Colonic mucosa (tissue), 4 donors: ENCODE measurements at regions not wholly inside any gene's neighbourhood (a gene's known extent, or its start where the extent isn't known, plus 50 kb on each side); places are given as distances from the start of the nearest gene placed in this dataset.

Experiments
- DNase-seq: peaks from one replicate; pipeline ENCODE4 v3.0.0-alpha.2; 2020
- H3K27ac ChIP-seq: fragments of 200-600 bp; one replicate; pipeline ENCODE4 v1.8.0; 2021
- H3K27me3 ChIP-seq: fragments of 200-600 bp; one replicate; pipeline ENCODE4 v1.8.0; 2021
- H3K36me3 ChIP-seq: fragments of 200-600 bp; one replicate; pipeline ENCODE4 v1.8.0; 2021
- H3K4me1 ChIP-seq: fragments of 200-600 bp; one replicate; pipeline ENCODE4 v1.8.0; 2021; ENCODE audit warnings: mild to moderate bottlenecking
- H3K4me3 ChIP-seq: fragments of 200-600 bp; one replicate; pipeline ENCODE4 v1.8.0; 2021
- H3K9ac ChIP-seq, 2 donors: one replicate each; pipeline ENCODE4 v1.7.0; 2013; ENCODE audit warnings: control low read depth in 2 of 2, low read depth in 2 of 2, low read length in 2 of 2
- H3K9me3 ChIP-seq: fragments of 200-600 bp; one replicate; pipeline ENCODE4 v1.8.0; 2021
- CTCF ChIP-seq: fragments of 200-600 bp; IDR thresholded peaks from one replicate; pipeline ENCODE4 v1.8.0; 2022; ENCODE audit warnings: antibody characterized with exemption, mild to moderate bottlenecking
- intact Hi-C: fragments of 100-400 bp; cut with DNase I; formaldehyde crosslinking; loops from one replicate; pipeline ENCODE4 v1.14.1; 2022
- donor health status: healthy.
- donor health status: DM: no; HTN: no; CAD: no.
- donor health status: DM: no; HTN: no; CAD: no.

GRCh38 chr4:65190780-65191179, 479.5 kb downstream of the EPHA5 start:
- Histone ChIP-seq H3K4me1 (no peaks in the 10 kb centered on the region), H3K27me3 (no peaks in the 10 kb centered on the region), H3K36me3 (no peaks in the 10 kb centered on the region), H3K9ac (no peak overlapping the region), H3K9me3 (no peaks in the 10 kb centered on the region), H3K4me3 (no peak overlapping the region), H3K27ac (no peak overlapping the region)
- no peak for DNase-seq
- intact Hi-C loops: no loop called here
- no peak for TF ChIP-seq CTCF

- intact Hi-C loops: no loop called here
- no peak for TF ChIP-seq CTCF
These were observed 494.7 kb downstream of the EPHA5 start for GRCh38 chr4:65175585-65175984.

GRCh38 chr4:65170768-65171514, 499.3 kb downstream of the EPHA5 start:
- Histone ChIP-seq H3K9ac (no peak overlapping the region), H3K27ac (no peak overlapping the region), H3K36me3 (no peaks in the 10 kb centered on the region), H3K9me3 (no peaks in the 10 kb centered on the region), H3K27me3 (no peaks in the 10 kb centered on the region), H3K4me3 (no peak overlapping the region), H3K4me1 (no peaks in the 10 kb centered on the region)
- DNase-seq: no peak
- no peak for TF ChIP-seq CTCF
- intact Hi-C loops: no loop called here

More at GRCh38 chr4:65175585-65175984, 494.7 kb downstream of the EPHA5 start:
- no peak overlapping the region for H3K27ac ChIP-seq
- H3K9ac ChIP-seq: no peak overlapping the region
- no peaks in the 10 kb centered on the region for H3K9me3 ChIP-seq
- DNase-seq: no peak
- H3K4me1 ChIP-seq: no peaks in the 10 kb centered on the region
- H3K36me3 ChIP-seq: no peaks in the 10 kb centered on the region
- no peak overlapping the region for H3K4me3 ChIP-seq
- no peaks in the 10 kb centered on the region for H3K27me3 ChIP-seq

- intact Hi-C loops: no loop called here
- H3K9me3 ChIP-seq: no peaks in the 10 kb centered on the region
- no peaks in the 10 kb centered on the region for H3K27me3 ChIP-seq
- TF ChIP-seq CTCF: no peak
- no peak for DNase-seq
- no peak overlapping the region for H3K27ac ChIP-seq
- no peaks in the 10 kb centered on the region for H3K36me3 ChIP-seq
- H3K9ac ChIP-seq: no peak overlapping the region
- no peak overlapping the region for H3K4me3 ChIP-seq
- H3K4me1 ChIP-seq: no peaks in the 10 kb centered on the region
These were observed 502.6 kb downstream of the EPHA5 start for GRCh38 chr4:65167719-65168118.

GRCh38 chr4:65152205-65152604, 518.1 kb downstream of the EPHA5 start:
- H3K4me1 ChIP-seq: no peaks in the 10 kb centered on the region
- no peaks in the 10 kb centered on the region for H3K9me3 ChIP-seq
- H3K9ac ChIP-seq: no peak overlapping the region
- TF ChIP-seq CTCF: no peak
- no peak overlapping the region for H3K27ac ChIP-seq
- DNase-seq: no peak
- intact Hi-C loops: no loop called here
- no peaks in the 10 kb centered on the region for H3K36me3 ChIP-seq
- no peaks in the 10 kb centered on the region for H3K27me3 ChIP-seq
- H3K4me3 ChIP-seq: no peak overlapping the region
